CD4-positive, alpha-beta T cell treated with Interleukin-15 for 4 hours (primary cell): ENCODE measurements at regions not wholly inside any gene's neighbourhood (a gene's known extent, or its start where the extent isn't known, plus 50 kb on each side); places are given as distances from the start of the nearest gene placed in this dataset.

ENCODE experiments used
- DNase-seq: peaks from one replicate; pipeline ENCODE4 v3.0.0-alpha.2; 2020; ENCODE audit warnings: low spot score

- no peak for DNase-seq
These were observed 279.5 kb upstream of the DKK2 start for GRCh38 chr4:107315584-107315983.

- DNase-seq = no peak
These were observed 278.0 kb upstream of the DKK2 start for GRCh38 chr4:107314156-107314555.

GRCh38 chr4:107312366-107312765, 276.3 kb upstream of the DKK2 start:
- no peak for DNase-seq

- no peak for DNase-seq
These were observed 268.7 kb upstream of the DKK2 start for GRCh38 chr4:107304699-107305286.

- no peak for DNase-seq
These were observed 263.5 kb upstream of the DKK2 start for GRCh38 chr4:107299646-107300045.

- DNase-seq = no peak
These were observed 256.9 kb upstream of the DKK2 start for GRCh38 chr4:107292979-107293378.

- no peak for DNase-seq
These were observed 247.8 kb upstream of the DKK2 start for GRCh38 chr4:107283587-107284559.

- DNase-seq = no peak
These were observed 243.6 kb upstream of the DKK2 start for GRCh38 chr4:107279733-107280132.

GRCh38 chr4:107278791-107279483, 242.8 kb upstream of the DKK2 start:
- DNase-seq = no peak

GRCh38 chr4:107276052-107276451, 239.9 kb upstream of the DKK2 start:
- DNase-seq = no peak

GRCh38 chr4:107275225-107275624, 239.1 kb upstream of the DKK2 start:
- no peak for DNase-seq

GRCh38 chr4:107270614-107271013, 234.5 kb upstream of the DKK2 start:
- no peak for DNase-seq

GRCh38 chr4:107269175-107269574, 233.1 kb upstream of the DKK2 start:
- no peak for DNase-seq

- no peak for DNase-seq
These were observed 229.7 kb upstream of the DKK2 start for GRCh38 chr4:107265859-107266258.

GRCh38 chr4:107261241-107261874, 225.2 kb upstream of the DKK2 start:
- no peak for DNase-seq

GRCh38 chr4:107258359-107258758, 222.2 kb upstream of the DKK2 start:
- no peak for DNase-seq

GRCh38 chr4:107255596-107255995, 219.5 kb upstream of the DKK2 start:
- DNase-seq = no peak

- DNase-seq = no peak
These were observed 219.0 kb upstream of the DKK2 start for GRCh38 chr4:107255114-107255513.

- DNase-seq = no peak
These were observed 217.5 kb upstream of the DKK2 start for GRCh38 chr4:107253579-107254068.

- no peak for DNase-seq
These were observed 217.0 kb upstream of the DKK2 start for GRCh38 chr4:107253090-107253489.

- no peak for DNase-seq
These were observed 216.5 kb upstream of the DKK2 start for GRCh38 chr4:107252571-107252970.

- DNase-seq = no peak
These were observed 212.5 kb upstream of the DKK2 start for GRCh38 chr4:107248571-107248970.
